HFF-Myc (cell line): ENCODE measurements at regions not wholly inside any gene's neighbourhood (a gene's known extent, or its start where the extent isn't known, plus 50 kb on each side); places are given as distances from the start of the nearest gene placed in this dataset.

Source experiments
- DNase-seq: peaks from one replicate; pipeline ENCODE4 v3.0.0-alpha.2; 2011; ENCODE audit warnings: low read depth; ENCODE audit errors: extremely low read depth
- H3K4me3 ChIP-seq: replicated peaks from 2 replicates; pipeline ENCODE4 v1.5.1; 2011; ENCODE audit warnings: low read depth, mild to moderate bottlenecking, control low read depth, low read length
- CTCF ChIP-seq: IDR thresholded peaks from 2 replicates; pipeline ENCODE4 v1.5.1; 2012; ENCODE audit warnings: mild to moderate bottlenecking, low read depth, low read length, control low read depth; ENCODE audit errors: missing control alignments

DNA sequence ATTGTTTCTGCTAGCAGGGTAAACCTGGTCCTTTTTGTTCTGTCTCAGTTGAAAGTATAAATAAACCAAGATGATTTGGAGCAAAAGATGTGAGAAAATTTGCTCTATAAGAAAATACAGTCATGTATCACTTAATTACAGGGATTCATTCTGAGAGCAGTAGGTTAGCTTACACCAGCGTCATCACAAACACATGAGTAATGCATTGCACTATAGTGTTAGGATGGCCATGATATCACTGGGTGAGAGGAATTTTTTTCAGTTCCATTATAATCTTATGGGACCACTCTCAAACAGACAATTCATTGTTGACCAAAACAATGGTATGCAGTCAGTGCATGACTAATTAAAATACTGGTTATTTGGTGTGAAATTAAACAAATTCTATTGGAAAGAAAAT is 430.9 kb downstream of the CHSY3 start:
- no peak overlapping the region for H3K4me3 ChIP-seq
- DNase-seq: no peak
- TF ChIP-seq CTCF: no peak

DNA sequence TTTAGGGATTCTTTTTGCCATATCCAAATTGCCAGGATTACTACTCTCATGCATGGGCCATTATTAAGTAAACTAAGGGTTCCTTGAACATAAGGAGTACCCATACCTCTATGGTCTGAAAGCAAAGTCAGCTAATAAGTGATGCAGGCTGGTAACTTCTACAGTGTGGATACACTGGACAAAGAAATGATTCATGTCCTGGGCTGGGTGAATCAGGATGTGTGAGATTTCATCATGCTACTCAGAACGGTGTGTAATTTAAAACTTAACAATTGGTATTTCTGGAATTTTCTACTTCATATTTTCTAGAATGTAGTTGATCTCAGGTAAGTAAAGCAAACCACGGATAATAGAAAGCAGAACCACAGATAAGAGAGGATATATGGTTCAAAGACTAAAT is 428.8 kb downstream of the CHSY3 start:
- H3K4me3 ChIP-seq: no peak overlapping the region
- no peak for DNase-seq
- no peak for TF ChIP-seq CTCF

DNA sequence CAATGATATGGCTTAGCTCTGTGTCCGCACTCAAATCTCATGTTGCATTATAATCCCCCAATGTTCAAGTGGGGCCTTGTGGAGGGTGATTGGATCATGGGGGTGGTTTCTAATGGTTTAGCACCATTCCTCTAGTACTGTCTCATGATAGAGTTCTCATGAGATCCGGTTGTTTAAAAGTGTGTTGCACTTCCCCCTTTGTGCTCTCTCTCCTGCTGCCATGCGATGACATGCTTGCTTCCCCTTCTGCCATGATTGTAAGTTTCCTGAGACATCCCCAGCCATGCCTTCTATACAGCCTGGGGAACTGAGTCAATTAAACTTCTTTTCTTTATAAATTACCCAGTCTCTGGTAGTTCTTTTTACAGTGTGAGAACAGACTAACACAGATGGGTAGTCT is 427.1 kb downstream of the CHSY3 start:
- TF ChIP-seq CTCF: no peak
- H3K4me3 ChIP-seq: no peak overlapping the region
- no peak for DNase-seq

DNA sequence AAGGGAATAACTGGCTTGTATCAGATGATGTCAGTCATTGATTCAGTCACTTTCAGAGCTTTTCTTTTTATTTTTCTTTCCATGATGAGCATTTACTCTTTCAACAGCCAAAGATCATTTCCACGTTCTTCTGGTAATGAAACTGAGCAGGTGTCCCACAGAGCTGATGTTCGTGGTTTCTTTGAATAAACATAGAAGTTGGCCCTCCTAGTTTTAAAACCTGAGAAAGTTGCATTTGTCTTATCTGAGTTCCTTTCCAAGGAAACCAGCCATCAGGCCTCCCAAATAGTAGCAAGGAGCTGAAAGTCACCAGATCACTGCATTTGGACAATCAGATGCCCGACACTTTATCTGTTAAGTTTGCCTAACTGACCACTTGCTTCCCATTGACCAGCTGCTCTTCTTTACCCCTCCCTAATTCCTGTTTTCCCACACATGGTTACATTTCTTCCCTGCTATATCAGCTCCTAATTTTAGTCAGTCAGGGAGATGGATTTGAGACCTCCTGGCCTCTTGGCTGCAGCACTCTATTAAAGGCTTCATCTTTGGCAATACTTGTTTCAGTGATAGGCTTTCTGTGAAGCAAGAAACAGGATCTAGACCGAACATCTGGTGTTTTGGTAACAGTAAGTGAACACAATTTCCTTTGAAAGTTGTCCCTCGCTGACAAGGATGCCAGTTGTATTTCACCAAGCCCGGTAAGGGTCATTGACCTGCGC is 420.8 kb downstream of the CHSY3 start:
- no peak overlapping the region for H3K4me3 ChIP-seq
- DNase-seq: no peak
- no peak for TF ChIP-seq CTCF

GRCh38 chr5:130323804-130324454 is 419.7 kb downstream of the CHSY3 start:
- no peak for DNase-seq
- H3K4me3 ChIP-seq: no peak overlapping the region
- no peak for TF ChIP-seq CTCF

GRCh38 chr5:130321931-130322330 is 417.7 kb downstream of the CHSY3 start:
- TF ChIP-seq CTCF: no peak
- DNase-seq: no peak

More at GRCh38 chr5:130321931-130322330, 417.7 kb downstream of the CHSY3 start:
- no peak overlapping the region for H3K4me3 ChIP-seq
